SK-N-SH (cell line): ENCODE measurements at regions not wholly inside any gene's neighbourhood (a gene's known extent, or its start where the extent isn't known, plus 50 kb on each side); places are given as distances from the start of the nearest gene placed in this dataset.

Experiments
- CTCF ChIA-PET: fragments of 300-600, 350-600 bp; formaldehyde crosslinking; extraction: SDS; loops from one replicate; lab custom pipeline; 2021; lab: Yijun Ruan, JAX
- POLR2A ChIA-PET: fragments of 350-600 bp; sonication (Branson Sonifier 250); formaldehyde crosslinking; extraction: SDS; loops from one replicate; lab custom pipeline; 2020; ENCODE audit warnings: antibody characterized with exemption, inconsistent platforms; lab: Yijun Ruan, JAX
- DNase-seq: peaks from one replicate; pipeline ENCODE4 v3.0.0; 2012
- H2AFZ ChIP-seq: fragments of 200-600 bp; sonication (generic); 2 replicates; pipeline ENCODE4 v1.8.1; 2016; ENCODE audit warnings: antibody characterized with exemption, mild to moderate bottlenecking, low read depth
- H3F3A ChIP-seq: fragments of 200-600 bp; sonication (generic); replicated peaks from 2 replicates; pipeline ENCODE3; 2016; ENCODE audit warnings: antibody characterized with exemption, mild to moderate bottlenecking; ENCODE audit not compliant: insufficient read depth
- H3K27ac ChIP-seq, 2 experiments: fragments of 200-500 bp in 1 of 2; fragments of 200-600 bp in 1 of 2; sonication (Bioruptor generic) in 1 of 2; sonication (generic), shearing (Covaris generic) in 1 of 2; 2 replicates each; pipeline versions ENCODE4 v1.5.1 to v1.6.1; 2014 to 2016; ENCODE audit warnings: low read depth in 2 of 2, inconsistent platforms in 1 of 2, low read length in 1 of 2, mild to moderate bottlenecking in 1 of 2, mixed read lengths in 1 of 2
- H3K27me3 ChIP-seq: fragments of 200-600 bp; sonication (generic), shearing (Covaris generic); 2 replicates; pipeline ENCODE4 v1.6.1; 2016; ENCODE audit warnings: mixed run types; ENCODE audit not compliant: insufficient read depth
- H3K36me3 ChIP-seq, 2 experiments: fragments of 200-500 bp in 1 of 2; fragments of 200-600 bp in 1 of 2; sonication (Bioruptor generic) in 1 of 2; sonication (generic) in 1 of 2; replicated peaks in 1 of 2; 2 replicates each; pipeline versions ENCODE3 to v1.5.1; 2014 to 2016; ENCODE audit warnings: low read length in 1 of 2, mild to moderate bottlenecking in 1 of 2; ENCODE audit not compliant: insufficient read depth in 2 of 2, control insufficient read depth in 1 of 2
- H3K4me1 ChIP-seq, 2 experiments: fragments of 200-500 bp in 1 of 2; fragments of 200-600 bp in 1 of 2; sonication (Bioruptor generic) in 1 of 2; sonication (generic), shearing (Covaris generic) in 1 of 2; 2 replicates each; pipeline versions ENCODE4 v1.5.1 to v1.6.1; 2014 to 2016; ENCODE audit warnings: low read depth in 1 of 2, low read length in 1 of 2, mixed run types in 1 of 2; ENCODE audit not compliant: insufficient read depth in 2 of 2, control insufficient read depth in 1 of 2
- H3K4me2 ChIP-seq: fragments of 200-600 bp; sonication (generic), shearing (Covaris generic); 2 replicates; pipeline ENCODE4 v1.6.1; 2017; ENCODE audit warnings: mixed run types
- H3K4me3 ChIP-seq, 2 experiments: fragments of 200-500 bp in 1 of 2; fragments of 200-600 bp in 1 of 2; sonication (Bioruptor generic) in 1 of 2; sonication (generic), shearing (Covaris generic) in 1 of 2; 2 replicates each; pipeline versions ENCODE4 v1.5.1 to v1.8.1; 2014 to 2016; ENCODE audit warnings: low read depth in 2 of 2, inconsistent platforms in 1 of 2, low read length in 1 of 2, mild to moderate bottlenecking in 1 of 2, mixed read lengths in 1 of 2, moderate library complexity in 1 of 2
- H3K79me2 ChIP-seq: fragments of 200-600 bp; sonication (generic); 2 replicates; pipeline ENCODE4 v1.8.1; 2017; ENCODE audit warnings: mild to moderate bottlenecking; ENCODE audit not compliant: insufficient read depth
- H3K9ac ChIP-seq: fragments of 200-600 bp; sonication (generic); 2 replicates; pipeline ENCODE4 v1.6.1; 2017; ENCODE audit warnings: mixed run types
- H3K9me2 ChIP-seq: fragments of 200-600 bp; sonication (generic); 2 replicates; pipeline ENCODE4 v1.6.1; 2017; ENCODE audit warnings: mixed run types
- H3K9me3 ChIP-seq: fragments of 200-600 bp; sonication (generic); 2 replicates; pipeline ENCODE4 v1.6.1; 2017; ENCODE audit warnings: mixed run types, mild to moderate bottlenecking, moderate library complexity
- H4K20me1 ChIP-seq: fragments of 200-600 bp; sonication (generic); 2 replicates; pipeline ENCODE4 v1.6.1; 2017; ENCODE audit warnings: mild to moderate bottlenecking, mixed run types; ENCODE audit not compliant: insufficient read depth
- ELF1 ChIP-seq: IDR thresholded peaks from 2 replicates; pipeline ENCODE4 v1.4.0; 2012
- FOXM1 ChIP-seq: IDR thresholded peaks from 2 replicates; pipeline ENCODE4 v1.4.0; 2012; ENCODE audit warnings: low read depth, mild to moderate bottlenecking
- GABPA ChIP-seq: IDR thresholded peaks from 2 replicates; pipeline ENCODE4 v1.4.0; 2012; ENCODE audit warnings: low read depth, mild to moderate bottlenecking
- MXI1 ChIP-seq: IDR thresholded peaks from 2 replicates; pipeline ENCODE4 v1.6.1; 2012; ENCODE audit warnings: mild to moderate bottlenecking, low read depth, low read length, improper control_type of control experiment
- RAD21 ChIP-seq: IDR thresholded peaks from 2 replicates; pipeline ENCODE4 v1.6.1; 2012; ENCODE audit warnings: mild to moderate bottlenecking, low read length
- RCOR1 ChIP-seq: fragments of 150-350 bp; IDR thresholded peaks from 2 replicates; pipeline ENCODE4 v1.6.1; 2017; ENCODE audit warnings: antibody characterized with exemption, low read length
- RXRA ChIP-seq: IDR thresholded peaks from 2 replicates; pipeline ENCODE4 v1.4.0; 2012; ENCODE audit warnings: low read depth, mild to moderate bottlenecking, borderline replicate concordance
- SIN3A ChIP-seq: IDR thresholded peaks from 2 replicates; pipeline ENCODE4 v1.6.1; 2012; ENCODE audit warnings: low read depth, mild to moderate bottlenecking, low read length, moderate library complexity, borderline replicate concordance
- SMC3 ChIP-seq: IDR thresholded peaks from 2 replicates; pipeline ENCODE4 v1.6.1; 2012; ENCODE audit warnings: low read depth, low read length, improper control_type of control experiment
- TCF12 ChIP-seq: IDR thresholded peaks from 2 replicates; pipeline ENCODE4 v1.4.0; 2012
- TEAD4 ChIP-seq: IDR thresholded peaks from 2 replicates; pipeline ENCODE4 v1.4.0; 2012; ENCODE audit warnings: mild to moderate bottlenecking, borderline replicate concordance; ENCODE audit not compliant: insufficient read depth
- WGBS: methylation state at CpG from one replicate; pipeline ENCODE4 v1.1.6; 2017; ENCODE audit warnings: low lambda C conversion rate; 5-methylcytosine and 5-hydroxymethylcytosine counted together
- TF ChIP-seq, protein P1 (sequence below): IDR thresholded peaks from 2 replicates; pipeline ENCODE4; 2012
- TF ChIP-seq, protein P2 (sequence below): IDR thresholded peaks from 2 replicates; pipeline ENCODE4 v1.4.0; 2012; ENCODE audit warnings: low read depth
- TF ChIP-seq, protein P3 (sequence below): IDR thresholded peaks from 2 replicates; pipeline ENCODE4 v1.4.0; 2012; ENCODE audit warnings: low read depth, borderline replicate concordance
- TF ChIP-seq, protein P4 (sequence below): fragments of 200-600 bp; sonication (generic); IDR thresholded peaks from 2 replicates; pipeline ENCODE4 v1.6.1; 2017; ENCODE audit warnings: antibody characterized with exemption, mild to moderate bottlenecking, moderate library complexity
- TF ChIP-seq, protein P5 (sequence below): IDR thresholded peaks from 2 replicates; pipeline ENCODE4 v1.6.1; 2012; ENCODE audit warnings: mild to moderate bottlenecking, low read depth, low read length, moderate library complexity

DNA sequence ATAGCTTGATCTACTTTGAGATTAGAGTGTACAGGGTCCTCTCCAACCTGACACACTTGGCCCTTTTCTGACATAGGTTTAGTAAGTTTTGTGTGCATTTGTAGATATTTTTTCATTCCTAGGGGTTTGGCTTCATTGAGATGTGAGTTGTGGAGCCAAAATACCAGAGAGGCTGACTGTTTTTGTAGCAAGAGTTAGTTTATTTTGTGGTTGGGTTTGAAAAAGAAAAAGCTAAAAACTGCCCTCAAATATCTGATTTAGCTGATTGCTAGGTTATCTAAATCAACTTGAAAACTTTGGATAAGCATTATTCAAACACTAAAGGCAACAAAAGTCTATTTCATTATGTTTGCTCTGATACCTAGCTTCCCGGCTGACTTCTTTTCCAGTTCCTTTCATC is 164.7 kb upstream of the CENPW start (continued):
- TF ChIP-seq, protein P1, sequence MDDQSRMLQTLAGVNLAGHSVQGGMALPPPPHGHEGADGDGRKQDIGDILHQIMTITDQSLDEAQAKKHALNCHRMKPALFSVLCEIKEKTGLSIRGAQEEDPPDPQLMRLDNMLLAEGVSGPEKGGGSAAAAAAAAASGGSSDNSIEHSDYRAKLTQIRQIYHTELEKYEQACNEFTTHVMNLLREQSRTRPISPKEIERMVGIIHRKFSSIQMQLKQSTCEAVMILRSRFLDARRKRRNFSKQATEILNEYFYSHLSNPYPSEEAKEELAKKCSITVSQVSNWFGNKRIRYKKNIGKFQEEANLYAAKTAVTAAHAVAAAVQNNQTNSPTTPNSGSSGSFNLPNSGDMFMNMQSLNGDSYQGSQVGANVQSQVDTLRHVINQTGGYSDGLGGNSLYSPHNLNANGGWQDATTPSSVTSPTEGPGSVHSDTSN = no peak
- TF ChIP-seq, protein P2, sequence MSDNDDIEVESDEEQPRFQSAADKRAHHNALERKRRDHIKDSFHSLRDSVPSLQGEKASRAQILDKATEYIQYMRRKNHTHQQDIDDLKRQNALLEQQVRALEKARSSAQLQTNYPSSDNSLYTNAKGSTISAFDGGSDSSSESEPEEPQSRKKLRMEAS = no peak
- TF ChIP-seq RXRA = no peak
- TF ChIP-seq, protein P3, sequence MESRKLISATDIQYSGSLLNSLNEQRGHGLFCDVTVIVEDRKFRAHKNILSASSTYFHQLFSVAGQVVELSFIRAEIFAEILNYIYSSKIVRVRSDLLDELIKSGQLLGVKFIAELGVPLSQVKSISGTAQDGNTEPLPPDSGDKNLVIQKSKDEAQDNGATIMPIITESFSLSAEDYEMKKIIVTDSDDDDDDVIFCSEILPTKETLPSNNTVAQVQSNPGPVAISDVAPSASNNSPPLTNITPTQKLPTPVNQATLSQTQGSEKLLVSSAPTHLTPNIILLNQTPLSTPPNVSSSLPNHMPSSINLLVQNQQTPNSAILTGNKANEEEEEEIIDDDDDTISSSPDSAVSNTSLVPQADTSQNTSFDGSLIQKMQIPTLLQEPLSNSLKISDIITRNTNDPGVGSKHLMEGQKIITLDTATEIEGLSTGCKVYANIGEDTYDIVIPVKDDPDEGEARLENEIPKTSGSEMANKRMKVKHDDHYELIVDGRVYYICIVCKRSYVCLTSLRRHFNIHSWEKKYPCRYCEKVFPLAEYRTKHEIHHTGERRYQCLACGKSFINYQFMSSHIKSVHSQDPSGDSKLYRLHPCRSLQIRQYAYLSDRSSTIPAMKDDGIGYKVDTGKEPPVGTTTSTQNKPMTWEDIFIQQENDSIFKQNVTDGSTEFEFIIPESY = no peak
- TF ChIP-seq SMC3 = no peak
- no peak for TF ChIP-seq RAD21
- no peak for TF ChIP-seq SIN3A

DNA sequence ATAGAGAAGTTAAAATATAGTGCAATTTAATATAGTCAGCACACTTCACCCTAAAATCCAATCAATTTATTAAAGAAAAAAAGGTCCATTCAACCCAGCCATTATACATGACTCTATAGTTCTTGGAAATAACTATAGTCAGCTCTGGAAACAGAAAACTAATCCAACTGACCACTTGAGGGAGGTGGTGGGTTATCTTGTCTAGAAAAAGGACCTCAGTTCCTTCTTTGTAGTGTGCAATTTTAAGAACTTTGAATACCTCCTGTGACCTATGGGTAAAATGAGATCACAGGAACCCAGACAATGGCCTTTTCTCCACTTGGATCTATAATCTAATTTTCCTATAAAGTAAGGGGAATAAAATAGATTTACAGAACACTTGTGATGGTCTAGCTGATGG is 163.6 kb upstream of the CENPW start:
- ChIA-PET POLR2A (no interaction called here), CTCF (interaction anchor here (0.6 to 2.1 kb wide), 19 partner anchors 8 to 947 kb away, joined by 3 to 7 read pairs (median 3); no protein-coding TSS in a partner anchor)
- no peak overlapping the region for H3K4me2 ChIP-seq
- H3K27ac ChIP-seq = no peak overlapping the region
- no peaks in the 10 kb centered on the region for H3K79me2 ChIP-seq
- no peaks in the 10 kb centered on the region for H3K9me3 ChIP-seq
- H2AFZ ChIP-seq = no peak overlapping the region
- H3F3A ChIP-seq = peaks cover 5% of the 10 kb centered on the region
- H3K9me2 ChIP-seq = no peaks in the 10 kb centered on the region
- no peak overlapping the region for H3K9ac ChIP-seq
- H3K4me1 ChIP-seq = no peaks in the 10 kb centered on the region
- H3K36me3 ChIP-seq = no peaks in the 10 kb centered on the region
- peak; percentile 8 for DNase-seq
- TF ChIP-seq, protein P4, sequence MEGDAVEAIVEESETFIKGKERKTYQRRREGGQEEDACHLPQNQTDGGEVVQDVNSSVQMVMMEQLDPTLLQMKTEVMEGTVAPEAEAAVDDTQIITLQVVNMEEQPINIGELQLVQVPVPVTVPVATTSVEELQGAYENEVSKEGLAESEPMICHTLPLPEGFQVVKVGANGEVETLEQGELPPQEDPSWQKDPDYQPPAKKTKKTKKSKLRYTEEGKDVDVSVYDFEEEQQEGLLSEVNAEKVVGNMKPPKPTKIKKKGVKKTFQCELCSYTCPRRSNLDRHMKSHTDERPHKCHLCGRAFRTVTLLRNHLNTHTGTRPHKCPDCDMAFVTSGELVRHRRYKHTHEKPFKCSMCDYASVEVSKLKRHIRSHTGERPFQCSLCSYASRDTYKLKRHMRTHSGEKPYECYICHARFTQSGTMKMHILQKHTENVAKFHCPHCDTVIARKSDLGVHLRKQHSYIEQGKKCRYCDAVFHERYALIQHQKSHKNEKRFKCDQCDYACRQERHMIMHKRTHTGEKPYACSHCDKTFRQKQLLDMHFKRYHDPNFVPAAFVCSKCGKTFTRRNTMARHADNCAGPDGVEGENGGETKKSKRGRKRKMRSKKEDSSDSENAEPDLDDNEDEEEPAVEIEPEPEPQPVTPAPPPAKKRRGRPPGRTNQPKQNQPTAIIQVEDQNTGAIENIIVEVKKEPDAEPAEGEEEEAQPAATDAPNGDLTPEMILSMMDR = peak; percentile 54
- TF ChIP-seq RAD21 (peak; percentile 79), SMC3 (peak; percentile 50; the same call in 1 of the 2 replicates), FOXM1 (no peak)
- H3K4me3 ChIP-seq = no peak overlapping the region
- no peaks in the 10 kb centered on the region for H4K20me1 ChIP-seq
- no peaks in the 10 kb centered on the region; the same call in 1 of the 2 replicates for H3K27me3 ChIP-seq

DNA sequence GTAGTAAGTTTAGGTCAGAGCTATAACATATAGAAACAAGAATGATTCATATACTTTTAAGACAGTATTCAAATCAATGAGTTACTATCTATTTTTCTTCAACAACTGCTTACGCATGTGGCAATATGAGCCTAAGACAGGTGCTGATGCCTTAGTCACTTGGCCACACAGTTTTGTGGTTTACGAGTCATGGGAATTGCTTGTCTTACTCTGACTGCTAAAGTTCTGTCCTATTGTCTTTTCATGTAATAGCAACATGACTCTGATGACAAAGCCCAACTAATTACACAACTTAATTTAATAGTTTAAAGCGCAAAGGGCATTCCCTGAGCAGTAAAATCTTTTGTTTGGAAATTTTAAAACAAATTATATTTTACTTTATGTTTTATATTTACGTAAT is 159.3 kb upstream of the CENPW start:
- POLR2A ChIA-PET = no interaction called here
- no peak for DNase-seq
- peak; percentile 45; the same call in 1 of the 2 replicates for TF ChIP-seq TEAD4
- TF ChIP-seq ELF1 = no peak
- TF ChIP-seq, protein P5, sequence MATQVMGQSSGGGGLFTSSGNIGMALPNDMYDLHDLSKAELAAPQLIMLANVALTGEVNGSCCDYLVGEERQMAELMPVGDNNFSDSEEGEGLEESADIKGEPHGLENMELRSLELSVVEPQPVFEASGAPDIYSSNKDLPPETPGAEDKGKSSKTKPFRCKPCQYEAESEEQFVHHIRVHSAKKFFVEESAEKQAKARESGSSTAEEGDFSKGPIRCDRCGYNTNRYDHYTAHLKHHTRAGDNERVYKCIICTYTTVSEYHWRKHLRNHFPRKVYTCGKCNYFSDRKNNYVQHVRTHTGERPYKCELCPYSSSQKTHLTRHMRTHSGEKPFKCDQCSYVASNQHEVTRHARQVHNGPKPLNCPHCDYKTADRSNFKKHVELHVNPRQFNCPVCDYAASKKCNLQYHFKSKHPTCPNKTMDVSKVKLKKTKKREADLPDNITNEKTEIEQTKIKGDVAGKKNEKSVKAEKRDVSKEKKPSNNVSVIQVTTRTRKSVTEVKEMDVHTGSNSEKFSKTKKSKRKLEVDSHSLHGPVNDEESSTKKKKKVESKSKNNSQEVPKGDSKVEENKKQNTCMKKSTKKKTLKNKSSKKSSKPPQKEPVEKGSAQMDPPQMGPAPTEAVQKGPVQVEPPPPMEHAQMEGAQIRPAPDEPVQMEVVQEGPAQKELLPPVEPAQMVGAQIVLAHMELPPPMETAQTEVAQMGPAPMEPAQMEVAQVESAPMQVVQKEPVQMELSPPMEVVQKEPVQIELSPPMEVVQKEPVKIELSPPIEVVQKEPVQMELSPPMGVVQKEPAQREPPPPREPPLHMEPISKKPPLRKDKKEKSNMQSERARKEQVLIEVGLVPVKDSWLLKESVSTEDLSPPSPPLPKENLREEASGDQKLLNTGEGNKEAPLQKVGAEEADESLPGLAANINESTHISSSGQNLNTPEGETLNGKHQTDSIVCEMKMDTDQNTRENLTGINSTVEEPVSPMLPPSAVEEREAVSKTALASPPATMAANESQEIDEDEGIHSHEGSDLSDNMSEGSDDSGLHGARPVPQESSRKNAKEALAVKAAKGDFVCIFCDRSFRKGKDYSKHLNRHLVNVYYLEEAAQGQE = no peak
- TF ChIP-seq TCF12 = peak; percentile 81
- TF ChIP-seq, protein P1 = peak; percentile 75
- no peak for TF ChIP-seq GABPA
- no peak for TF ChIP-seq MXI1
- TF ChIP-seq RCOR1 = no peak
- TF ChIP-seq RXRA = peak; percentile 14; the same call in 1 of the 2 replicates

More for the DNA sequence above, 159.3 kb upstream of the CENPW start:
- Histone ChIP-seq H3K27me3 (no peaks in the 10 kb centered on the region; the same call in 1 of the 2 replicates), H3K4me2 (no peak overlapping the region), H3K9me3 (no peaks in the 10 kb centered on the region), H4K20me1 (no peaks in the 10 kb centered on the region), H3K4me3 (no peak overlapping the region), H3K9ac (no peak overlapping the region), H3K9me2 (no peaks in the 10 kb centered on the region), H3K27ac (no peak overlapping the region), H2AFZ (no peak overlapping the region), H3F3A (peaks cover 5% of the 10 kb centered on the region), H3K4me1 (no peaks in the 10 kb centered on the region), H3K36me3 (no peaks in the 10 kb centered on the region), H3K79me2 (no peaks in the 10 kb centered on the region)
- CTCF ChIA-PET = no interaction called here
- 58% methylated on average over 4 of the region's 4 CpGs for WGBS
